ENCODE measurements at regions not wholly inside any gene's neighbourhood (a gene's known extent, or its start where the extent isn't known, plus 50 kb on each side); places are given as distances from the start of the nearest gene placed in this dataset.

GRCh38 chr2:183522489-183523266 is 398.4 kb downstream of the NUP35 start:
- H3K9me1 ChIP-seq (ENCODE audit: control insufficient read depth, insufficient read depth, low read length) = no peaks in the 10 kb centered on the region
- no peak overlapping the region for H3K4me3 ChIP-seq
- 3% methylated on average over 2 of the region's 2 CpGs for WGBS (ENCODE audit: insufficient coverage, low coverage, missing lambda C conversion rate)
- no peak overlapping the region for H3K4me2 ChIP-seq (ENCODE audit: insufficient read depth, low read length)
- POLR2A ChIA-PET = no interaction called here
- no peak overlapping the region for H3K27ac ChIP-seq (ENCODE audit: extremely low read depth, low read depth, low read length)
- no peaks in the 10 kb centered on the region for H4K20me1 ChIP-seq (replicated peaks; ENCODE audit: control insufficient read depth, insufficient read depth, low read length)
- no peaks in the 10 kb centered on the region for H3K79me2 ChIP-seq (ENCODE audit: control insufficient read depth, insufficient read depth, low read length)
- no peaks in the 10 kb centered on the region for H3K4me1 ChIP-seq (replicated peaks in 1 of 2; ENCODE audit: control insufficient read depth in 2 of 2, insufficient read depth in 2 of 2, low read length in 2 of 2)
- H2AFZ ChIP-seq (ENCODE audit: low read depth, low read length) = no peak overlapping the region
- intact Hi-C loops (cut with micrococcal nuclease) = no loop called here
- CTCF ChIA-PET (ENCODE audit: low intra/inter-chr PET ratio) = no interaction called here
- in situ Hi-C loops (cut with MboI) = no loop called here
- no peaks in the 10 kb centered on the region for H3K27me3 ChIP-seq (ENCODE audit: control insufficient read depth in 2 of 2, insufficient read depth in 2 of 2, low read length in 2 of 2)
- ATAC-seq = no peak
- no peak for DNase-seq (ENCODE audit: extremely low read depth in 1 of 4, low spot score in 3 of 4)
- TF ChIP-seq BMI1 (IDR thresholded peaks at IDR 0.05; ENCODE audit: low read length) (no peak), TFAM (CRISPR knock-in tag; conservative IDR thresholded peaks at IDR 0.05) (no peak), NR2C2 (CRISPR knock-in tag; IDR thresholded peaks at IDR 0.05) (no peak), NR2C2 (tag; IDR thresholded peaks at IDR 0.05) (no peak), GATAD2B (IDR thresholded peaks at IDR 0.05; ENCODE audit: borderline replicate concordance) (no peak)
- TF ChIP-seq, protein P1, sequence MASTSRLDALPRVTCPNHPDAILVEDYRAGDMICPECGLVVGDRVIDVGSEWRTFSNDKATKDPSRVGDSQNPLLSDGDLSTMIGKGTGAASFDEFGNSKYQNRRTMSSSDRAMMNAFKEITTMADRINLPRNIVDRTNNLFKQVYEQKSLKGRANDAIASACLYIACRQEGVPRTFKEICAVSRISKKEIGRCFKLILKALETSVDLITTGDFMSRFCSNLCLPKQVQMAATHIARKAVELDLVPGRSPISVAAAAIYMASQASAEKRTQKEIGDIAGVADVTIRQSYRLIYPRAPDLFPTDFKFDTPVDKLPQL (IDR thresholded peaks at IDR 0.05; ENCODE audit: extremely low read depth, insufficient read length) = no peak
- TF ChIP-seq, protein P2, sequence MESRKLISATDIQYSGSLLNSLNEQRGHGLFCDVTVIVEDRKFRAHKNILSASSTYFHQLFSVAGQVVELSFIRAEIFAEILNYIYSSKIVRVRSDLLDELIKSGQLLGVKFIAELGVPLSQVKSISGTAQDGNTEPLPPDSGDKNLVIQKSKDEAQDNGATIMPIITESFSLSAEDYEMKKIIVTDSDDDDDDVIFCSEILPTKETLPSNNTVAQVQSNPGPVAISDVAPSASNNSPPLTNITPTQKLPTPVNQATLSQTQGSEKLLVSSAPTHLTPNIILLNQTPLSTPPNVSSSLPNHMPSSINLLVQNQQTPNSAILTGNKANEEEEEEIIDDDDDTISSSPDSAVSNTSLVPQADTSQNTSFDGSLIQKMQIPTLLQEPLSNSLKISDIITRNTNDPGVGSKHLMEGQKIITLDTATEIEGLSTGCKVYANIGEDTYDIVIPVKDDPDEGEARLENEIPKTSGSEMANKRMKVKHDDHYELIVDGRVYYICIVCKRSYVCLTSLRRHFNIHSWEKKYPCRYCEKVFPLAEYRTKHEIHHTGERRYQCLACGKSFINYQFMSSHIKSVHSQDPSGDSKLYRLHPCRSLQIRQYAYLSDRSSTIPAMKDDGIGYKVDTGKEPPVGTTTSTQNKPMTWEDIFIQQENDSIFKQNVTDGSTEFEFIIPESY (CRISPR knock-in tag; IDR thresholded peaks at IDR 0.05) = no peak
- 0 out of 2 replicates have a peak, but pooled peaks cover 1% of the 10 kb centered on the region for H3K9me3 ChIP-seq (replicated peaks; ENCODE audit: control insufficient read depth, insufficient read depth, low read depth, low read length)
- no peak for FAIRE-seq
- no peaks in the 10 kb centered on the region for H3K36me3 ChIP-seq (ENCODE audit: control insufficient read depth, insufficient read depth, low read length)
- no TSS peak for BruUV-seq (replicated peaks)
- no peak overlapping the region for H3K9ac ChIP-seq (ENCODE audit: insufficient read depth in 1 of 2, low read depth in 2 of 2, low read length in 2 of 2)
